NCI-H460 (cell line): ENCODE measurements at regions not wholly inside any gene's neighbourhood (a gene's known extent, or its start where the extent isn't known, plus 50 kb on each side); places are given as distances from the start of the nearest gene placed in this dataset.

Source experiments
- DNase-seq: peaks from one replicate; pipeline ENCODE4 v3.0.0-alpha.2; 2016; ENCODE audit warnings: low read depth; ENCODE audit errors: extremely low read depth

- DNase-seq = no peak
These were observed 280.4 kb upstream of the DAB1 start for GRCh38 chr1:57704231-57704630.

- no peak for DNase-seq
These were observed 273.0 kb upstream of the DAB1 start for GRCh38 chr1:57696904-57697303.

- DNase-seq = no peak
These were observed 272.2 kb upstream of the DAB1 start for GRCh38 chr1:57696043-57696442.

- no peak for DNase-seq
These were observed 262.4 kb upstream of the DAB1 start for GRCh38 chr1:57686306-57686705.

GRCh38 chr1:57683037-57683942 is 259.4 kb upstream of the DAB1 start:
- no peak for DNase-seq

GRCh38 chr1:57678138-57678537 is 254.3 kb upstream of the DAB1 start:
- no peak for DNase-seq

- no peak for DNase-seq
These were observed 251.9 kb upstream of the DAB1 start for GRCh38 chr1:57675776-57676175.

GRCh38 chr1:57674801-57675200 is 250.9 kb upstream of the DAB1 start:
- peak; percentile 3 for DNase-seq

GRCh38 chr1:57672346-57673140 is 248.7 kb upstream of the DAB1 start:
- DNase-seq = no peak

GRCh38 chr1:57671750-57672149 is 247.9 kb upstream of the DAB1 start:
- no peak for DNase-seq

- no peak for DNase-seq
These were observed 235.9 kb upstream of the DAB1 start for GRCh38 chr1:57659804-57660203.

GRCh38 chr1:57655161-57655560 is 231.3 kb upstream of the DAB1 start:
- no peak for DNase-seq

GRCh38 chr1:57644667-57645066 is 220.8 kb upstream of the DAB1 start:
- DNase-seq = no peak

- DNase-seq = no peak
These were observed 214.4 kb upstream of the DAB1 start for GRCh38 chr1:57638239-57638638.

GRCh38 chr1:57637155-57637554 is 213.3 kb upstream of the DAB1 start:
- DNase-seq = peak; percentile 58

- no peak for DNase-seq
These were observed 210.0 kb upstream of the DAB1 start for GRCh38 chr1:57633881-57634280.

- DNase-seq = no peak
These were observed 209.2 kb upstream of the DAB1 start for GRCh38 chr1:57633056-57633455.

- DNase-seq = no peak
These were observed 208.5 kb upstream of the DAB1 start for GRCh38 chr1:57632401-57632800.

GRCh38 chr1:57627612-57628011 is 203.8 kb upstream of the DAB1 start:
- no peak for DNase-seq

GRCh38 chr1:57623791-57624538 is 200.1 kb upstream of the DAB1 start:
- DNase-seq = no peak
